ENCODE measurements at regions not wholly inside any gene's neighbourhood (a gene's known extent, or its start where the extent isn't known, plus 50 kb on each side); places are given as distances from the start of the nearest gene placed in this dataset.

GRCh38 chr11:134761386-134761785 is 349.3 kb upstream of the B3GAT1 start:
- Histone ChIP-seq H3K36me3 (ENCODE audit: control insufficient read depth, insufficient read depth, low read length) (no peaks in the 10 kb centered on the region), H3K4me3 (ENCODE audit: low read depth, low read length) (no peak overlapping the region), H3K27me3 (ENCODE audit: control insufficient read depth, insufficient read depth, low read length) (no peaks in the 10 kb centered on the region)
- TF ChIP-seq CTCF (IDR thresholded peaks at IDR 0.05; ENCODE audit: insufficient read depth, low read depth, low read length) = no peak
- POLR2A ChIA-PET = no interaction called here
- CTCF ChIA-PET = no interaction called here
- no peak for DNase-seq (ENCODE audit: low read depth)

- CTCF ChIA-PET = no interaction called here
- H3K4me3 ChIP-seq (ENCODE audit: low read depth, low read length) = no peak overlapping the region
- POLR2A ChIA-PET = no interaction called here
- no peak for DNase-seq (ENCODE audit: low read depth)
- TF ChIP-seq CTCF (IDR thresholded peaks at IDR 0.05; ENCODE audit: insufficient read depth, low read depth, low read length) = no peak
- H3K36me3 ChIP-seq (ENCODE audit: control insufficient read depth, insufficient read depth, low read length) = no peaks in the 10 kb centered on the region
- no peaks in the 10 kb centered on the region for H3K27me3 ChIP-seq (ENCODE audit: control insufficient read depth, insufficient read depth, low read length)
Observed at GRCh38 chr11:134760957-134761356, 348.9 kb upstream of the B3GAT1 start.

GRCh38 chr11:134760299-134760698 is 348.3 kb upstream of the B3GAT1 start:
- no peak for DNase-seq (ENCODE audit: low read depth)
- POLR2A ChIA-PET = no interaction called here
- Histone ChIP-seq H3K27me3 (ENCODE audit: control insufficient read depth, insufficient read depth, low read length) (no peaks in the 10 kb centered on the region), H3K36me3 (ENCODE audit: control insufficient read depth, insufficient read depth, low read length) (no peaks in the 10 kb centered on the region), H3K4me3 (ENCODE audit: low read depth, low read length) (no peak overlapping the region)
- CTCF ChIA-PET = no interaction called here
- no peak for TF ChIP-seq CTCF (IDR thresholded peaks at IDR 0.05; ENCODE audit: insufficient read depth, low read depth, low read length)

GRCh38 chr11:134759855-134760254 is 347.8 kb upstream of the B3GAT1 start:
- no peak for TF ChIP-seq CTCF (IDR thresholded peaks at IDR 0.05; ENCODE audit: insufficient read depth, low read depth, low read length)
- H3K4me3 ChIP-seq (ENCODE audit: low read depth, low read length) = no peak overlapping the region
- H3K36me3 ChIP-seq (ENCODE audit: control insufficient read depth, insufficient read depth, low read length) = no peaks in the 10 kb centered on the region
- POLR2A ChIA-PET = no interaction called here
- DNase-seq (ENCODE audit: low read depth) = no peak
- CTCF ChIA-PET = no interaction called here
- no peaks in the 10 kb centered on the region for H3K27me3 ChIP-seq (ENCODE audit: control insufficient read depth, insufficient read depth, low read length)

GRCh38 chr11:134759274-134759673 is 347.2 kb upstream of the B3GAT1 start:
- CTCF ChIA-PET = no interaction called here
- DNase-seq (ENCODE audit: low read depth) = no peak
- H3K36me3 ChIP-seq (ENCODE audit: control insufficient read depth, insufficient read depth, low read length) = no peaks in the 10 kb centered on the region
- POLR2A ChIA-PET = no interaction called here
- TF ChIP-seq CTCF (IDR thresholded peaks at IDR 0.05; ENCODE audit: insufficient read depth, low read depth, low read length) = no peak
- H3K4me3 ChIP-seq (ENCODE audit: low read depth, low read length) = no peak overlapping the region
- H3K27me3 ChIP-seq (ENCODE audit: control insufficient read depth, insufficient read depth, low read length) = no peaks in the 10 kb centered on the region

Data from BJ (cell line).